Neutrophil (primary cell): ENCODE measurements at regions not wholly inside any gene's neighbourhood (a gene's known extent, or its start where the extent isn't known, plus 50 kb on each side); places are given as distances from the start of the nearest gene placed in this dataset.

Experiments used
- H3K27ac ChIP-seq: fragments of 200-600 bp; sonication (generic); 2 replicates; pipeline ENCODE4 v1.5.1; 2016; ENCODE audit warnings: mild to moderate bottlenecking, moderate library complexity
- H3K27me3 ChIP-seq: fragments of 200-600 bp; sonication (generic); 2 replicates; pipeline ENCODE4 v1.6.0; 2016; ENCODE audit warnings: mild to moderate bottlenecking
- H3K36me3 ChIP-seq: fragments of 200-600 bp; sonication (generic); 2 replicates; pipeline ENCODE4 v1.5.1; 2017
- H3K4me1 ChIP-seq, 2 experiments: fragments of 200-600 bp in 1 of 2; sonication (generic) in 1 of 2; 1 replicate in 1 of 2; 2 replicates in 1 of 2; pipeline versions ENCODE4 v1.5.1 to v1.6.1; 2013 to 2016; ENCODE audit warnings: low read depth in 1 of 2, low read length in 1 of 2, mild to moderate bottlenecking in 1 of 2, moderate library complexity in 1 of 2; ENCODE audit not compliant: control insufficient read depth in 1 of 2, insufficient read depth in 1 of 2
- H3K4me3 ChIP-seq, 2 experiments: fragments of 200-600 bp in 1 of 2; sonication (generic) in 1 of 2; 1 replicate in 1 of 2; 2 replicates in 1 of 2; pipeline ENCODE4 v1.5.1; 2013 to 2016; ENCODE audit warnings: low read depth in 1 of 2, low read length in 1 of 2, mild to moderate bottlenecking in 1 of 2, moderate library complexity in 1 of 2
- H3K9me3 ChIP-seq: fragments of 200-600 bp; sonication (generic); 2 replicates; pipeline ENCODE4 v1.5.1; 2016
- CTCF ChIP-seq: fragments of 200-600 bp; sonication (generic); IDR thresholded peaks from 2 replicates; pipeline ENCODE4 v1.5.1; 2016; ENCODE audit warnings: antibody characterized with exemption

GRCh38 chr12:107331912-107332311 lies 238.6 kb upstream of the CRY1 start:
- H3K4me1 ChIP-seq = no peaks in the 10 kb centered on the region
- TF ChIP-seq CTCF = no peak
- no peaks in the 10 kb centered on the region for H3K9me3 ChIP-seq
- peaks cover 7% of the 10 kb centered on the region for H3K27me3 ChIP-seq
- no peaks in the 10 kb centered on the region for H3K36me3 ChIP-seq
- no peak overlapping the region for H3K27ac ChIP-seq
- H3K4me3 ChIP-seq = no peak overlapping the region

GRCh38 chr12:107332743-107333142 lies 239.4 kb upstream of the CRY1 start:
- H3K4me3 ChIP-seq = no peak overlapping the region
- TF ChIP-seq CTCF = no peak
- H3K27me3 ChIP-seq = peaks cover 7% of the 10 kb centered on the region
- no peaks in the 10 kb centered on the region for H3K9me3 ChIP-seq
- H3K4me1 ChIP-seq = no peaks in the 10 kb centered on the region
- H3K36me3 ChIP-seq = no peaks in the 10 kb centered on the region
- H3K27ac ChIP-seq = no peak overlapping the region

DNA sequence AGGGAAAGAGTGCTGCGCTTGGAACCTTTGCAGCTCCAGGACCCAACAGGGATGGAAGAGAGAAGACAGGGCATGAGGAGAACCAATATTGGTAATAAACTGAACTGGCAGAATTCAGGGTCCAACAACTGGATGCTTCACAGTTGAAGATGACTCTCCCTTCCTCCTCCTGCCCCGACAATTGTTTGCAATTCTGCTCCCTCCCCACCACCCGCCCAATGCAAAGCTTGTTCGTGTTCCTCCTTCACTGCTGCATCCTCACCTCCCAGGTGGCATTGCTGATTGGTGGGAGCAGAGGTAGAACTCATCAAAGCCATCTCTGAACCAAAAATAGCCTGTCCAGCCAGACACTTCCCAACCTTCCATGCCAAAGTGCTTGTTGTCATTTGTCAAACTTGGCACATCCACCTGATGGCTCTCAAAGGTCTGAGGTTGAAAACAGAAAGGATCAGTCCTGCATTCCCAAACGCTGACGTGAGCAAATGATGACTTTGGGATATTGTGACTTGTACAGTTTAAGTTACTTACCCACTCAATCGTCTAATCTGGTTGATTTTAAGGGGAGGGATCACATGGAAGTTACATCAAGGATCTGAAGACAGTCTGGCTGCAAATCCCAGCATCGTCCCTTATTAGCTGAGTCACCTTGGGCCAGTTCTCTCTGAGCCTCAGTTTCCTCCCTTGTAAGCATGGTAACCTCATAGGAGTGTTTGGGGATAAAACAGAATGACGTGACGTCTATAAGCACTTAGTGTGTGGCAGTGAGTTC lies 242.6 kb upstream of the CRY1 start:
- no peak for TF ChIP-seq CTCF
- no peaks in the 10 kb centered on the region for H3K27me3 ChIP-seq
- no peak overlapping the region for H3K4me3 ChIP-seq
- H3K36me3 ChIP-seq = no peaks in the 10 kb centered on the region
- H3K9me3 ChIP-seq = no peaks in the 10 kb centered on the region
- no peak overlapping the region for H3K27ac ChIP-seq
- H3K4me1 ChIP-seq = no peaks in the 10 kb centered on the region

DNA sequence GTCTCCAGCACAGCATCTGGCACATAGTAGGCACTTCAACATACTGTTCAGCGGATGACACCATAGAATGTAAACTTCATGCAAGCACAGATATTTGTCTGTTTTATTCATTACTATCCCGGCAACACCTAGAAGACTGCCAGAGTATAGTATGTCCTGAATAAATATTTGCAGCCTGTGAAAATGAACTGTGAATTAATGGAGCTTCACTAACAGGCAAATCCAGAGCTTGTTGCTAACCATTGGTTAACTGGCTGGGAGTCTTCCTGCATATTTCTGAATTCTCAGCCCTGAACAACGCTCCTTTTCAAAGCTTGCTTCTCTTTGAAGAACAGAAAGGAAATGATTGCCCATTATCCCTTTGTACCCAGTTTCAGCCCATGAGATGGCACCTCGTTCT lies 243.3 kb upstream of the CRY1 start:
- Histone ChIP-seq H3K9me3 (no peaks in the 10 kb centered on the region), H3K27ac (no peak overlapping the region), H3K4me3 (no peak overlapping the region), H3K4me1 (no peaks in the 10 kb centered on the region), H3K36me3 (no peaks in the 10 kb centered on the region), H3K27me3 (no peaks in the 10 kb centered on the region)
- no peak for TF ChIP-seq CTCF

DNA sequence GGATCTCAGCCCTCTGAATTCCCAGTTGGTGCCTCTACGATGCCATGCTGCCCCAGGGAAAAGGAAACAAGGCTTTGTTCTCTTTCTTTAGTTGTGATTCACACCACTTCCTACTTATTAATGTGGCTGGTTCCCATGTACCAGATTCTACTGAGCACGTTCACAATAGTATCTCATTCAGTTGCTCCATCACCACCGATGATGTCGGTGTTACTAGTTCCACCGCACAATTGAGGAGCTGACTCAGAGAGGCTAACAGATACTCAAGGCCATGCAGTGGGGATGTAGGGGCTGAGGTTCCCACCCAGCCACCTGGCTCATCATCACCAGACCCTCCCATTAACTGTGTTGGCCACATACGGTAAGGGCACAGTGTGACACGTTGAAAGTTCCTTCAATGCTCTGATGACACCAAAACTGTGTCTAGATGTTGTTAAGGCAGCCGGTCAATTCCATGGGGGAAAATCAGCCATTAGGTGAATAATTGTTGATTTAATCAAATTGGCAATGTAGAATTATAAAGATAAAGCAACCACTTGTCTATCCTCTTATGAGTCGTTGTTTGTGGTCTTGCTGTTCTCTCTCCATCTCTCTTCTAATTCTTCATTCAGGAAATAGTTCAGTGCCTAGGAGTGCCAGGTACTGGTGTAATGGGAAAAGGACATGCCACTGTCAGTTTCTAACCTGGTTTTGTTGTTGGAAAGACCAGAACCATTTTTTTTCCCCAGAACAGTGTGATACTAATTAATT lies 244.2 kb upstream of the CRY1 start:
- H3K27ac ChIP-seq = no peak overlapping the region
- H3K9me3 ChIP-seq = no peaks in the 10 kb centered on the region
- no peak for TF ChIP-seq CTCF
- no peaks in the 10 kb centered on the region for H3K27me3 ChIP-seq
- no peaks in the 10 kb centered on the region for H3K4me1 ChIP-seq
- H3K36me3 ChIP-seq = no peaks in the 10 kb centered on the region
- no peak overlapping the region for H3K4me3 ChIP-seq
